ENCODE measurements at regions not wholly inside any gene's neighbourhood (a gene's known extent, or its start where the extent isn't known, plus 50 kb on each side); places are given as distances from the start of the nearest gene placed in this dataset.

DNA sequence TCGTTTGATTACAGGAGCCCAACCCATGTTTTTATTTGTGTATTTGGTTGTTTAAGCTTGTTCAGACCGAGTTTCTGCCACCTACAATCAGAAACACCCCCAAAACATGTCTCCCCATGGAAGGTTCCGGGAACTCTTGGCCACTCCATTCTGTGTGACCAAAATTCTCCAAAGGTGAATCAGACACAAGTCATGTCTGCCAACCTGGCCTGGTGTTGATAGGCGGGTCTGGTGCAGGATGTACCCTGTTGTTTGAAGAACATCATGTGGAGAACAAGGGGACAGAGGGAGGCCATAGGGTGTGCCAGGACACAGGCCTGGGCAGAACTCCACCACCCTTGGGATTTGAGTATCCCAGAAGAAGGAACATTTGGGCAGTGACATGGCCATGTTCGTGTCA lies 147.1 kb upstream of the MYL2 start:
- DNase-seq (ENCODE audit: low read depth) = peak; percentile 71
- TF ChIP-seq, protein P1, sequence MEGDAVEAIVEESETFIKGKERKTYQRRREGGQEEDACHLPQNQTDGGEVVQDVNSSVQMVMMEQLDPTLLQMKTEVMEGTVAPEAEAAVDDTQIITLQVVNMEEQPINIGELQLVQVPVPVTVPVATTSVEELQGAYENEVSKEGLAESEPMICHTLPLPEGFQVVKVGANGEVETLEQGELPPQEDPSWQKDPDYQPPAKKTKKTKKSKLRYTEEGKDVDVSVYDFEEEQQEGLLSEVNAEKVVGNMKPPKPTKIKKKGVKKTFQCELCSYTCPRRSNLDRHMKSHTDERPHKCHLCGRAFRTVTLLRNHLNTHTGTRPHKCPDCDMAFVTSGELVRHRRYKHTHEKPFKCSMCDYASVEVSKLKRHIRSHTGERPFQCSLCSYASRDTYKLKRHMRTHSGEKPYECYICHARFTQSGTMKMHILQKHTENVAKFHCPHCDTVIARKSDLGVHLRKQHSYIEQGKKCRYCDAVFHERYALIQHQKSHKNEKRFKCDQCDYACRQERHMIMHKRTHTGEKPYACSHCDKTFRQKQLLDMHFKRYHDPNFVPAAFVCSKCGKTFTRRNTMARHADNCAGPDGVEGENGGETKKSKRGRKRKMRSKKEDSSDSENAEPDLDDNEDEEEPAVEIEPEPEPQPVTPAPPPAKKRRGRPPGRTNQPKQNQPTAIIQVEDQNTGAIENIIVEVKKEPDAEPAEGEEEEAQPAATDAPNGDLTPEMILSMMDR (IDR thresholded peaks at IDR 0.05; ENCODE audit: insufficient read depth, low read depth, low read length, missing control alignments) = no peak
- H3K4me3 ChIP-seq (ENCODE audit: low read length) = no peak overlapping the region

DNA sequence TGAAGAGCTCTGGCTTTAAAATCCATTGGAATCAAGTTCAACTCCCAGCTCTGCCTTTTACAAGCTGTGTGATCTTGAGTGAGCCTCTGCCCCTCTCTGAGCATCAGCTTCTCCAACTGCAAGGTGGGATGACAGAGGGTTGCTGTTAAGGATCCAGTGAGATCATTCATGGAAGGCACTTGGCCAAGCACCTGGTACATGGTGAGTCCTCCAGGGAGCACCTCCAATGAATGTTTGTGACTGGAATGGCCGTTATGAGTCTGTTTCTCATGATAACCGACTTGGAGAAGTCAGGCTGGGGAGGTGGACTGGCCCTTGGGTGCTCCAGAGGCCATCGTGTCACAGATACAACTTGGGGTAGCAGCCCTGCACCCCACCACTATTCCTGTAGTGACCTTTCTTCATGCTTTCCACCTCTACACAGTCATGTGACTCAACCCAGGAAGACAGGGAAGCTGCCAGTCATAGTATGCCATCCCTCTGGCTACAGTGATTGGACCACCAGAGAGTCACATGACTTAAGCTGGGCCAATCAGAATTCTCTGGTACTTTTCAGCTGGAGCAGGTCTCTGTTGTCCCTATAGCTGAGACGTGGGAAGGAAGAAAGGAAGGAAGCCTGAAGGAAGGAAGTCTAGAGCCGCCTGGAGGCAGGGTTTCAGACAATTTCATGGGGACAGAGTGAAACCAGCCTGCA lies 146.5 kb upstream of the MYL2 start:
- no peak overlapping the region for H3K4me3 ChIP-seq (ENCODE audit: low read length)
- TF ChIP-seq, protein P1 (IDR thresholded peaks at IDR 0.05; ENCODE audit: insufficient read depth, low read depth, low read length, missing control alignments) = no peak
- DNase-seq (ENCODE audit: low read depth) = peak; percentile 68

DNA sequence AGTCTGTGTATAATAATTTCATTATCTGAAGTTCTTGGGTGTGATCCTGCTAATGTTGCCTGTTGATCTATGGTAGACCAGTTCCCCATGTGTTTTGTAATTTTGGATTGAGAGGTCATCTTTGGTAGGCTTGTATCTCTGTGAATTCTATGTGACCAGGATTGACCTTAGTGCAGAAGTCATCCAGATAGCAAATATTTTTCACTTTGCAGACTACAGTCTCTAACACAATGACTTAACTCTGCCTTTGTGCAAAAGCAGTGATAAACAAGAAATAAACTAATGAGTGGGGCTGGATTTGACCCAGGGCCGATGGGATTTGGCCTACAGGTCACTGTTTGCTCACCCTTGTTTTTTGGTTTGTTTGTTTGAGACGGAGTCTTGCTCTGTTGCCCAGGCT lies 144.6 kb upstream of the MYL2 start:
- DNase-seq (ENCODE audit: low read depth) = no peak
- H3K4me3 ChIP-seq (ENCODE audit: low read length) = no peak overlapping the region
- TF ChIP-seq, protein P1 (IDR thresholded peaks at IDR 0.05; ENCODE audit: insufficient read depth, low read depth, low read length, missing control alignments) = no peak

DNA sequence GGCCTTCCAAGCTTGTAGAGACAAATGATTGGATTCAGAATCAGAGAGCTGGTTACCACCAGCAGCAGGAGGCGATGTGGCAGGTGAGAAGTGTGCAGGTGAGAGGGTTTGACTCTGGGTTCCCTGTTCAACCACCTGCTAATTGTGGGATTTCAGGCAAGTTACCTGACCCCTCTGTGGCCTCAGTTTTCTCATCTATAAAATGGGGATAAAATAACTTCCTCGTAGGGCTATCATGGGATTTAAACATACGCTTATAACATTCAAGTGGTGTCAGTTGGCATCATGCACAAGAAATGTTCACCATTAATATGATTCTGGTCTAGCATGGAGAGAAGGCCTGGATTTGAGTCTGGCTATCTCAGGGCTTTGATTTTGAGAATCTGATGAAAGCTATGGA lies 143.8 kb upstream of the MYL2 start:
- H3K4me3 ChIP-seq (ENCODE audit: low read length) = no peak overlapping the region
- DNase-seq (ENCODE audit: low read depth) = no peak
- TF ChIP-seq, protein P1 (IDR thresholded peaks at IDR 0.05; ENCODE audit: insufficient read depth, low read depth, low read length, missing control alignments) = no peak

DNA sequence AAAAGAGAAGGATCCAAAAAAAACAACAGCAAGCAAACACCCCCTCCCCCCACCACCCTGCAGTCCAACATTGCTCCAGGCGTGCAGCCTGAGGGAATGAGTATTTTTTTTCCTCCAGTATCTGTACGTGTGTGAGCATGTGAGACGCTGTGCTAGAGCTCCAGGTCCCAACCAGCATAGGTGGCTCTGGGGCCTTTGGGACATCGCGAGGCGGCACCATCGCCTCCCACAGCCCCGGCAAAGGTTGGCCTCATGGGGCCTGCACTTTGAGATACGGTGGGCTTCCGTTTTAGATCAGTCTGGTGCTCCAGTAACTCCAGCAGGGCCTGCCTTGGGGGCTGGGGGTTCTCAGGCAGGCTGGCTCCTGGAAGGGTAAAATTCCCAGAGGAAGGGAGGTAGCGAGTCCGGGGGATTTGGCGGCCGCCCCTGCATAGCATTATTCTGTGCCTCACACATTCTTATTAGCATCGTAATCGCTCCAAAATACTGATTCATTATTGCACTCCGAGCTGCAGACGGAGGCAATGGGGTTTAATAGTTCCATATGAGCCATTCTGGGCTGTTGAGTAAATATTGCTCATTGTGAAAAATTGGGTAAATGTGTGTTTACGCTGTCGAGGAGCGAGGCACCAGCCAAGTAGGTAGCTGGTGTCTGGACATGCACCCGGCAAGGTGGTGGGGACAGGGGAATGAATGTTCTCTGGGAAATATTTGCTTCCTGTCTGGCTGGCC lies 143.1 kb upstream of the MYL2 start:
- TF ChIP-seq, protein P1 (IDR thresholded peaks at IDR 0.05; ENCODE audit: insufficient read depth, low read depth, low read length, missing control alignments) = no peak
- DNase-seq (ENCODE audit: low read depth) = peak; percentile 96
- no peak overlapping the region for H3K4me3 ChIP-seq (ENCODE audit: low read length)

DNA sequence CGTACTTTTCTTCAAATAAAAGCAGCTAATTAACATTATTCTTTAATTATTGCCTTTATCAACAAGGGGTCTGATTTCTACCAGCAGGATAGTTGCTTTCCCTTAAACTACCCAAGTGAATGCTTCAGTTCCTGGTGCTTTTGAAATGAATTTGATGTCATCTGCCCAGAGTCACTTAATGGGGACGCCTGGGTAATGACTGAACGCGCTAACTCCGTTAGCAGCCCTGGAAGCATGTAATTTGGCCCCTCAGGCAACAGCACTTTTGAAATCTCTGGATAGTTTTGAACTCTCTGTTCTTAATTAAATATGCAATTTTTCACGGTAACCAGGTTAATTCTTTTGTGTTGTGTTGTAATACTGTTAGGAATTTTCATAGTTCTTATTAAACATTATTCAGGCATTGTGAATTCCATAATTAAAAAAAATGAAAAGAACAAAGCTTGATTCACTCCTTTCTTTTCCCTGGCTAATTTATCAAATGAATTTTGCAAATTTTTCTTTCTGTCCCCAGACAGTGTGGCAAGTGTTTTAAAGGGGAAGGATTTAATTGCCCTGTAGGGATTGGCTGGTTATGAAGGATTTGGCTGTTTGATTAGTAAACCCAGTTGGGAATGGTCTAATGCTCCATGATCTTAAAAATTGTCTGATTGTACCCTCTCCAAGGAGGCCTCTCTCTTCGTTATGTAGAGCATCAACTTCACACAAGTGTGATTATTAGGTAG lies 137.5 kb upstream of the MYL2 start:
- H3K4me3 ChIP-seq (ENCODE audit: low read length) = no peak overlapping the region
- TF ChIP-seq, protein P1 (IDR thresholded peaks at IDR 0.05; ENCODE audit: insufficient read depth, low read depth, low read length, missing control alignments) = no peak
- no peak for DNase-seq (ENCODE audit: low read depth)
